Germinal center (tissue), 1 donor: ENCODE measurements at regions not wholly inside any gene's neighbourhood (a gene's known extent, or its start where the extent isn't known, plus 50 kb on each side); places are given as distances from the start of the nearest gene placed in this dataset.
"Not testable (repeated sequence)": the region's sequence is repeated elsewhere in the genome, so short reads cannot be mapped to it uniquely, and the experiment has no call there.

Experiments used
- DNase-seq: peaks from one replicate; pipeline ENCODE4 v3.0.0; 2012; ENCODE audit warnings: mixed read lengths, low spot score

GRCh38 chr4:12173496-12173895 is 744.8 kb upstream of the HS3ST1 start:
- no peak for DNase-seq

- DNase-seq: no peak
Measured at GRCh38 chr4:12172198-12172973, 743.7 kb upstream of the HS3ST1 start.

GRCh38 chr4:12170308-12170707 is 741.6 kb upstream of the HS3ST1 start:
- no peak for DNase-seq

DNA sequence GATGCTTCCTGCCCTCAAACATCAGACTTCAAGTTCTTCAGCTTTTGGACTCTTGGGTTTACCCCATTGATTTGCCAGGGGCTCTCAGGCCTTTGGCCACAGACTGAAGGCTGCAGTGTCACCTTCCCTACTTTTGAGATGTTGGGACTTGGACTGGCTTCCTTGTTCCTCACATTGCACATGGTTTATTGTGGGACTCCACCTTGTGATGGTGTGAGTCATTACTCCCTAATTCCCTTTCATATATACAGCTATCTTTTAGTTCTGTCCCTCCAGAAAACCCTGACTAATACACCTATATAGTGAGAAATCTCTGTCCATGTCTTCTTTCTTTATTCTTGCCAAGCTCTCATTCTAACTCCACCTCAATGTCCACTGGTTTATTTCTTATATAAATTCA is 736.9 kb upstream of the HS3ST1 start:
- no peak for DNase-seq

- no peak for DNase-seq
Measured at GRCh38 chr4:12146339-12146738, 717.6 kb upstream of the HS3ST1 start.

- DNase-seq: no peak
Measured at GRCh38 chr4:12145768-12146167, 717.1 kb upstream of the HS3ST1 start.

DNA sequence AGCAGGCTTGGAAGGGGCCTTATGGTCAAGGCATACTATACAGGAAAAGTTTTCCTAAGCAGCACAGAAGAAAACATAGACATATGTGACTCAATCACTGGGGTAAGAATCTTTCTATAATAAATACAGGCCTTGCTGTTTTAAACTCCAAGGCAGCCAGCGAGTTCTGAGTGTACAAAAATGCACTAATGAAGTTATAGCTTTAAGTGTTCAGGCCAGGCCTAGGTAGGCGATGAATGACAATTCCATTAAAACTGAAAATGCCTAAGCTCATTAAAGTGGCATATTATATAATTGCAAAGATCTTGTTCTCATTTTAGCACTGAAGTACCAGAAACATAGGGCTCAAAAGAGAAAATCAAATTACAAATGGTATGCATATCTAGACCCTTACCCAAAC is 716.4 kb upstream of the HS3ST1 start:
- DNase-seq: no peak

- DNase-seq: no peak
Measured at GRCh38 chr4:12144051-12144450, 715.4 kb upstream of the HS3ST1 start.

- DNase-seq: no peak
Measured at GRCh38 chr4:12140864-12141263, 712.2 kb upstream of the HS3ST1 start.

DNA sequence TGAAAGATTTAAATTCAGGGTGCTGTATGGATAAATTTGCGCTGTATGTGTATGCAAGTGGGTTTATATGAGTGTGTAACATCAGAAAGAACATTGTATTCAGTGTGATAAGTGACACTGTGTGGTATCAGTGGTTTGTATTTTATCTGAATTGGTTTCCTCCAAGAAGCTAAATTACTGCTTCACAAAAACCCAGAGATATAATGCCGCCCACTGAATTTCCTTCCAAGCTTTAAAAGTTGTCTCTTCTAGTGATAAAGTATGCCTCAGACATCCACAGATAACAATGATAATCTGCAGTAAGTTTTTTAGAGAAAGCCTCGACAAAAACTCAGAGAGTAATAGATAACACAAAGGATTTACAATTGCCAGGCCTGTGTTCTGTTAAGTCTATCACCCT is 710.6 kb upstream of the HS3ST1 start:
- no peak for DNase-seq

- DNase-seq: no peak
Measured at GRCh38 chr4:12138488-12138887, 709.8 kb upstream of the HS3ST1 start.

DNA sequence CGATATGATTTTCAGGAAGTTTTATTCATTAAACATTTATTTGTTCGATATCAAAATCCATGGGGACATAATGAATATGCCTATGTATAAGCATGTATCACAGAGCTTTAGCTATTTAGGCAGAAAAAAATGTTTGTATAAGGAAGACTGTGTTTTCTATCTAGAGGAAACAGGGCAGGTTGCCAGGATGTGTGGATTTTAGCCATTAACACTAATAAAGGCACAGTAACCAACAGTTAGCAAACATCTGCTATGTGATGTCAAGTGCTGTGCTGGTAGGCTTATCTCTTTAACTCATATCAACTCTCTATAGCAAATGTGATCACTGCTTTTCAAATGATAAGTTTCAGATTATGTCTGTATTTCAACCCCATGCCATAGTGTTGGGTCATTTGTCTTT is 708.9 kb upstream of the HS3ST1 start:
- no peak for DNase-seq

- no peak for DNase-seq
Measured at GRCh38 chr4:12126474-12126873, 697.8 kb upstream of the HS3ST1 start.

DNA sequence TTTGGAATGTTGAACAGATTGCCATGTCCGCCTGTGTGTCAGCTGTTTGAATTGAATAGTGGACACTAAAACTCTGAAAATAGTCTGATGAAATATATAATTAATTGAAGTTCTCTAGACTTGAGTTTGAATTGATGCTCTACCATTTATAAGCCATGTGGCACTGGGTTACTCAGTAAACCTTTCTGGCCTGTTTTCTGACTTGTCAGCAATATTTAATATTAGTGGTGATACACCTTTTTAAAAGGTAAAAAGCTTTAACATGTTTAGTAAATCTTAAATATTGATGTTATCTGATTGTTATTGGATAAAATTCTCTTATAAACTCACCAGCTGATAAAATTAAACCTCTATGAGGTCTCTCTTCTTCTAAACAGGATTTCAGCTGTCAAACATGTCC is 695.4 kb upstream of the HS3ST1 start:
- no peak for DNase-seq

- DNase-seq: no peak
Measured at GRCh38 chr4:12123707-12124106, 695.0 kb upstream of the HS3ST1 start.

- DNase-seq: no peak
Measured at GRCh38 chr4:12122316-12122715, 693.6 kb upstream of the HS3ST1 start.

DNA sequence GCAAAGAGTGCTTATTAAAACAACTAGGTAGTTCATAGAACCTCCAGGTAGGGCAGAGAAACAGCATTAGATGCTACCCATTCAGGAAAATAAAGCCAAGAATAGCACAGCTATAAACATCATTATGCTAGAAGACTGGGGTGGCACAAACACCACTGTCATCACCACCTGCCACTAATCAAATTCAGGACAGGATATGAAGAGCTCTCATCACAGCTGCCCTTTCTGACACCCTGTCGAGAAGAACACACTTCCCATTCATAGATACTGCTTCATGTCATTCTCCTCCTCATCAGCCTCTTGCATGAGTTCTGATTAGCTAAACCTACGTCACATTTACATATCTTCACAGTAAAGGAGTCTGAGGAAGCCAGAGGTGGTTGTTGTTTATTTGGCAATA is 692.3 kb upstream of the HS3ST1 start:
- no peak for DNase-seq

DNA sequence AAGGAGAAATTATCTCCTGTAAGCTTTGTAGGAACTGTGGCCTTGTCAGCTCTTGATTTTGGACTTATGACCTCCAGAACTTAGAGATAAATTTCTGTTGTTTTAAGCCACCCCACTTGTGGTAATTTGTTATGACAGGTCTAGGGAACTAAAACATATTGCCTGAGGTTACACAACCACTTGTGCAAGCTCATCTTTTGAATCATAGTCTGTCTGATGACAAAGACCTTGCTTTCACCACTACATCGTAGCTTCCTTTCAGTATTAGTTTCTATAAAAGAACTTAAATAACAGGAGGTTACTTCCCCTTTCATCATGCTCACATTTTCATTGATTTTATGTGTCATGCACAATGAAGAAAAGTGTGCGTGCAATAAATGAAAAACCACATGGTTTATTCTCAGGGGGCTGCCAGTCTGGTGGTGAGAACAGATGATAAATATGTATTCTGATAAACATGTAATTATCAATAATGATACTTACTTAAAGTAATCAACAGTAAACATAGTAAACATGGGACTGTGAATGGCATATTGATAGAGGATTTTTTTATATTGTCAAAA is 690.0 kb upstream of the HS3ST1 start:
- DNase-seq: no peak

DNA sequence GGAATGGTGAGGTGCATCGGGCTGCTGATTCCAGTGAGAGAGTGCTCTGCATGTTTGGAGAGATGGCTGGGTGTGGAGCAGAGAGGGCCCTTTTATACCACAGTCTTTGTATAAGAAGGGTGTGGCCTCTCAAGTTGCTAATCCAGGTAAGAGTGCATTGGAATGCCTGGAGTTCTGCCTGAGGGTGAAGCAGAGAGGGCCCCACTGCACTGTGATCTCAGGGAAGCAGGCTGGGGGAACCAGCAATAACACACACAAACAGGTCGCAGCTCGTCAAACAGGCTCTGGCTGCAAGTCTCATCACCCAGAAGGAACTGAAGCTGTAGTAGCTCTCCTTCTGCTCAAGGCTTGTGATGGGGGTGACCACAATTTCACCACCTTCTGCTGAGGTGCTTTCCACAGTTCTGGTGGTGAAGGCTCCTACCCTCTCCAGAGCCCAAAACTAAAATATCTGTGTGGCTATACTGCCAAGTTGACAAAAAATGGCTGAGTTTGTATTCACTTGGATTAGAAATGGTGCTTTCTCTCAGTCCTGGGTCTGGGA is 687.4 kb upstream of the HS3ST1 start:
- DNase-seq: no peak

GRCh38 chr4:12110627-12111026 is 681.9 kb upstream of the HS3ST1 start:
- DNase-seq: no peak

GRCh38 chr4:12109056-12109455 is 680.4 kb upstream of the HS3ST1 start:
- DNase-seq: not testable (repeated sequence)

DNA sequence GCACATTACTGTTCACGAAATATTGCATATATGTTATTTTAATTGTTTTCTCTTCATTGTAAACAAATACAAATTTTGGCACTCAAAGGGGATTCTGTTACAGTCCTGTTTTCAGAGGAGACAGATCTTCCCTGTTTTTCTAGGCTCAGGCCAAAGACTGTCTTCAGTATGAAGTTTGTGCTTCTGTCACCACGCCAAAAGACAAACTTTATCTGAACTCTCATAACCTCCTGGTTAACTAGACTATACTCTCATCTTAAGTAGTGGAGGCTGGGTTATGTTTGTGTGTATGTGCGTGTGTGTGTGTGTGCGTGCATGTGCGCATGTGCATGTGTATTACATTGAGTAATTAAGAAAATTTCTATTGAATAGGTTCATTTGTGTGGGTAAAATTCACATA is 676.8 kb upstream of the HS3ST1 start:
- DNase-seq: no peak

DNA sequence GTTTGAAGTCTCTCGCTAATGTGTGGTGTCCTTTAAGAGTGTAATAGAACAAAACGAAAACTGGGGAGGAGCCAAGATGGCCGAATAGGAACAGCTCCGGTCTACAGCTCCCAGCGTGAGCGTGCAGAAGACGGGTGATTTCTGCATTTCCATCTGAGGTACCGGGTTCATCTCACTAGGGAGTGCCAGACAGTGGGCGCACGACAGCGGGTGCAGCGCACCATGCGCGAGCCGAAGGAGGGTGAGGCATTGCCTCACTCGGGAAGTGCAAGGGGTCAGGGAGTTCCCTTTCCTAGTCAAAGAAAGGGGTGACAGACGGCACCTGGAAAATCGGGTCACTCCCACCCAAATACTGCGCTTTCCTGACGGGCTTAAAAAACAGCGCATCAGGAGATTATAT is 661.2 kb upstream of the HS3ST1 start:
- not testable (repeated sequence) for DNase-seq

DNA sequence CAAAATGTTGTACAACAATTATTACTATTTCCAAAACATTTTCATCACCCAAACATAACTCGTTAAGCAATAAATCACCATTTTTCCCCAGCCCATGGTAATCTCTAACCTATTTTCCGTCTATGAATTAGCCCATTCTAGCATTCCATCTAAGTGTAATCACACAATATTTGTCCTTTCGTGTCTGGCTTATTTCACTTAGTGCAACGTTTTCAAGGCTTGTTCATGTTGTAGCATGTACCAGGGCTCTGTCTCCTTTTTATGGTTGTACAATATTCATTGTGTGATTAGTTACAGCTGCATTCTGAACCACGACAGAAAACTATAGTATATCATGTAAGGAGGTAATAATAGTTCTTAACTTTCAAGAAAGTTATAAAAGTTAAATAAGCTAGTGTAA is 656.0 kb upstream of the HS3ST1 start:
- no peak for DNase-seq
